Stimulated activated CD8-positive, alpha-beta memory T cell treated with anti-CD3 and anti-CD28 coated beads, Interleukin-4, amount 100 ng/mL, for 48 hours (primary cell): ENCODE measurements at regions not wholly inside any gene's neighbourhood (a gene's known extent, or its start where the extent isn't known, plus 50 kb on each side); places are given as distances from the start of the nearest gene placed in this dataset.

Experiments
- DNase-seq: peaks from one replicate; pipeline ENCODE4 v3.0.0-alpha.2; 2020

DNA sequence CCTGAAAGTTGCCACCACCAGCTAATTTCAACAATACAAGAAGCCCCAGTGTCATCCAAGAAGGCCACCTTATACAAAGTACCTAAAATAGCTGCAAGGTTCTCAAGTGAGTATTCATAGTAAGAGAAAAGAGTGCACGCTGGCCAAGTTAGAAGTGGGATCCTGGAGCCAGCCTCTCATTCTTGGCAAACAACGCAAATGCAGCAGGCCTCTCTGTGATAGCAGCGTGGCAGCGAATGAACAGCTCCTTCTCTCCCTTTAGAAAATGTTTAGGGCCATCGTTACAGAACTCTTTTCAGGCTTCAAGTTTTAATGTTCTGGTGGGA is 78.0 kb upstream of the IFNG-AS1 start:
- no peak for DNase-seq

GRCh38 chr12:67911789-67912188 is 77.5 kb upstream of the IFNG-AS1 start:
- DNase-seq = no peak

DNA sequence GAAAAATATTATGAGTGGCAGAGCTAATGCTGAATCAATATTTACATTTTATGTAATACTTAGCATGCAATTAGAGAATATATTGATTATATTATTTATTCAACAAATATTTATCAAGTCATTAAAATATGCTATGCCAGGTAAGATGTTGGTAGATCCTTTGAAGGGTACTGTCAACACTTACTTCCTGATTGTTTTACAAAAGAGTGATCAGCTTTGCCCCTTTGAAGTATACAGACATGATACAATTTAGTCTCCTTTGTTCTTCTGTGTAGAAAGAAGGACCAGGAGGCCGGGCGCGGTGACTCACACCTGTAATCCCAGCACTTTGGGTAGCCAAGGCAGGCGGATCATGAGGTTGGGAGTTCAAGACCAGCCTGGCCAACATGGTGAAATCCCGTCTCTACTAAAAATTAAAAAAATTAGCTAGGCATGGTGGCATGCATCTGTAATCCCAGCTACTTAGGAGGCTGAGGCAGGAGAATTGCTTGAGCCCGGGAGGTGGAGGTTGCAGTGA is 73.9 kb upstream of the IFNG-AS1 start:
- DNase-seq = no peak

GRCh38 chr12:67916266-67916970 is 72.8 kb upstream of the IFNG-AS1 start:
- no peak for DNase-seq

DNA sequence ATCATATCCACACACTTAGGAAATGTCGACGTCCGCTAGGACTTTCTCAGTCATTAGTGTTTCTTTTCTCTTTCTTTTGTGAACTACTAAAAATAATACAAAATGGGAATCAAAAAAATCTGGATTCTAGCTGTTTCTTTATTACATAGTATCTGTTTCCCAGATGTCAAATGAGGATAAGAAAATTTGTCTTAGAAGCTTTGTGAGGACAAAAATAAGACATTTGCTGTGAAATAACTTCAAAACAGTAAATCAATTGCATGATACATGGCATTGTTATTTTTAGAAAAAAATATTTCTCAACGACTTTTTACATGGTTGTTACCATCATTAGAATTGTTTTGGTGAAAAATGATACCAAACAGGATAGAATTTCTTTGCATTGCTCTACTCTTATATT is 71.4 kb upstream of the IFNG-AS1 start:
- DNase-seq = no peak

DNA sequence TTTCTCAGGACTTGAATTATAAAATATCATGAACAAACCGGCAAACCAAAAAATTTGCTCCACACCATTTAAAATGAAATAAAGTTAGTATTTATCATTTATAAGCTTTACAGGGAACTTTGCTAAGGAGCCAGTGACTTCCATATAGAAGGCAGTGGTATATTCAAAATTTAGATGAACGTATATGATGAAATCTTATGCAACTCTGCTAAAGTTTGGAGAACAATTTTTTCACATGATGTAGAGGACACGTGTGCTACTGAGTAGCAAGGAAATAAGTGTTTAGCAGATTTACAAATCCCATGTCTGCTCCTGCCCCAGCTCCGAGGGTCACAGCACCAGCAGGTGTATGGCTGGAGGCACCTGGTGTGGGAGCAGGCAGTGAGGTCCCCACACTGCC is 70.8 kb upstream of the IFNG-AS1 start:
- DNase-seq = no peak

GRCh38 chr12:67919406-67919805 is 69.8 kb upstream of the IFNG-AS1 start:
- no peak for DNase-seq

DNA sequence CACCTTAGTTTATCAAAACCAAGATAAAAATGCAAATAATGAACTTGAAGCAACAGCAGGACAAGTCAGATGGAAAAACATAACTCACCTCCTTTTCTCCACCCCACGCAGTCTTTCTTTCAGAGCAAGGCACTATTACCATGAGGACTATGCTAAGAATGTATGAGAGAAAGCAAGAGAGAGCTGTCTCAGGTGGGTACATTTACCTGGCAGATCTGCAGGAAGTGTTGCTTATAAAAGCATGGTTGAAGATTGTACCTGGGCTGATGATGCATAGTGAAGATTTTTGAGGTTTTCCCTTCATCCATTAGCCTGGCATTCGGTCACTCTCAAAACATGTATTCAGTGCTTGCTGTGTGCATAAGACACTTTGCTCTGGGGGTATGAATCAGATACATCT is 68.8 kb upstream of the IFNG-AS1 start:
- DNase-seq = no peak

DNA sequence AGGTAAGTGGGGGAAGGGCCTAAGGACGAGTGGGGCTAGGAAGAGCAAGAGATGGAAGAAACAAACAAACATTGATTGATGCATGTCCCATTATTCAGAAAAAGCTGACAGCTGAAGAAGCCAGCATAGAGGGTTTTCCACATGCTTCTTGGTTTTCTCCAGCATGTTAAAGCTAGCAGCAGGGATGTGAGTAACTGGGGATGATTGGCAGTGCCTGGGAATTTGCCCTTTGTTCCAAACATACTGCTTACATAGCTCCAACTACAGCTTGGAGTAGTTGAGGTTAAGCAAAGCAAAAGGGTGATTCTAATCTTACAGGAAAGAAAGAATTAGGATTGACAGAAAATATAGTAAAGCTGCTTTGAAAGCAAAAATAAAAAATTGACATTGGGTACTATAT is 68.0 kb upstream of the IFNG-AS1 start:
- DNase-seq = no peak

DNA sequence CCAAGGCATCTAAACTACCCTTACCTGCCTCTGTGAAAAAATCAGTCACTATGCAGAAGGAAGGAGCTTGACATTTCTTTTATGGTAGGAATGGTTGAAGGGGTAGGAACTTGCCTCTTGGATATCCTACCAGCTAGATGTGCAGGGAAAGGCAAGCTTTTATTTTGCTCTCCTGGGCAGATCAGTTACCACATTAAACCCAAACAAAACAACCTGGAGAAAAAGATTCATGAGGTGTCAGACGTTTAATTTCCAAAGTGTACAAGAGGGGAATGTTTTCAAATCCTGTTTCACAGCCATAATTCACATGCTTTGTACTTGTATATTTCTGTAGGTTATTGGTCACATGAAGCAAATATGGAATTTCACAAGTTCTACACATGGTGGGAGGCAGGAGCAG is 67.0 kb upstream of the IFNG-AS1 start:
- no peak for DNase-seq

GRCh38 chr12:67925077-67925476 is 64.2 kb upstream of the IFNG-AS1 start:
- DNase-seq = no peak

- DNase-seq = no peak
Measured at GRCh38 chr12:67925552-67925951, 63.7 kb upstream of the IFNG-AS1 start.

DNA sequence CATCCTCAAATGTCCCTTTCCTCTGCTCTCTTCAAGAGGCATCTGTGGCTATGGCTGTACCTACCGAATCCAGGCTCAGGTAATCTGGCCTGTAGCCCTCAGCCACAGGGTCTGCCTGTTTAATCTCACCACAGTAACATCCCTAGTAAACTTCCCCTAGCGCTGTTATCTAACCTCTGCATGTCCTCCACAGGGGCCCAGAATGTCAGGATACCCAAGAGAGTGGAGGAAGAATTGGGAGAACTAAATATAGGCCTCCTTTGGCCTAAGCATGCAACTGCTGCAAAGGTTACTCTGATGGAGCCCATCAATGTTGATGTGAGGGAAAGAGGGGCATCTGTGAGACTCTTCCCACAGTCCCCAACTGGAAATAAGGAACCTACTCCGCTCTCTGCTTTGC is 63.2 kb upstream of the IFNG-AS1 start:
- no peak for DNase-seq

- no peak for DNase-seq
Measured at GRCh38 chr12:67927324-67927723, 61.9 kb upstream of the IFNG-AS1 start.

DNA sequence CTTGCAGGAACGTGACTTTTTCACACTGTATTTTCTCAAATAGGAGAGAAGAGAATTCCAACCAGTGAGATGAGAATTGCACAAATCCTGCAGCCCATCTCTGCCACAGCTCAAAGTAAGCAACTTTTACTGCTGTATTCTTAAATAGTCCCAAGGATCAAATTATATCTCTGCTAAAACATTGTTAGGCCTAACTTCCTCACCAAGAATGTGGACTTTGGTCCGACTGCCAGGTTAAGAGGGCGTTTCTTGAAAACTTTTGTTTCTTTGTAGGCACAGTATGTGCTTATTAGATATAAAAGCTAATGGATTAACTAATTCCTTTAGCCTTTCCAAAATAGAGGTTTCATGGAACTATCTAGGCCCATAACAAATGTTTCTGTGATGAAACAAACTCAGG is 61.4 kb upstream of the IFNG-AS1 start:
- no peak for DNase-seq

DNA sequence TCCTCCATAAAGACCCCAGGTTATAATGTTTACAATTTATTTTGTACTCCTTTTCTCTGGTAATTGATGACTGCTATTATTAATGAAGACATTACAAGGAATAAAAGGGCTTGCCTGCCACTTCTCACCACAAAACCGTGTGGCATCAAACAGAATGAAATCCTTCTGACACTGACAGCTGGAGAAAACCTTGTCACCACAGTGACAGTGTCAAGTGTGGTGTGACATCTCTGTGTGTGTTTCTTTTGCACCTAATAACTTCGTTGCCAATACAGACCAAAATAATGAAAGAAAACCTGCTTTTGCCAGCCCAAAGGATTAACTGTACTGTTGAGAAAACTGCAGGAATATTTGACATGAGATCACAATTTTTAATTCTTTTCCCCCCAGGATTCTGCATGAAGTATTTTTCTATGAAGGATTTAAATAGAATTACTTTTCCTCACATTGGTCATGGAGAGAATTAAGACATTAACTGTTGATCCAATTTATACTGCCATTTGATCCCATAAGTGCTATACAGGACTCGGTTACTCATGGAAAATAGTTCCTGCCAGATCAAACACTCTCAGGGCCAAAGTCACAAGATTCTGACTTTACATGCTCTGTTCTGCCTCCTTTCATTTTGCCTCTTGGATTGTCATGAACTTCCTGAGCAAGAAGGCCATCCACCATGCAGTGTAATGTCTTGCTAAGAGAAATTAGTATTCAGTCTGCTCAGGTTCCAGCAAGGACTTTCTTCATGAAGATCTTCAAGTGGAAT is 60.4 kb upstream of the IFNG-AS1 start:
- DNase-seq = no peak

- DNase-seq = no peak
Measured at GRCh38 chr12:67929384-67929772, 59.9 kb upstream of the IFNG-AS1 start.

DNA sequence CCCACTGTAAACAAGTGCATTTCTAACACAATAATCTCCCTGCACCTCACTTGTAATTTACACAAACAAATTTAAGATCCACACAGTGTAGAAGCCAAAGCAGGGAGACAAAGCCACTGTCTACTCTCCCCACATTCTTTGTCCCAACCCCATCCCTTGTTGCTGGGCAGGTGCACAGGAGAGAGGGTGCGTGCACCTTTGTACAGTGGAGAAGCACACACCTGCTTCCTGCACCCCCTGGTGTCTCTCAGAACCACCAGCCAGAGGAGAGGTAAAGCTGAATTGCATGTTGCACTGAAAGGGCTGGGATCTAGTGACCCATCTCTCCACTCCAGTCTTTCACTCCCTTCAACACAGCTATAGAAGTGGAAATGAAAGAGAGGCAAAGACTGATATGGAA is 51.4 kb upstream of the IFNG-AS1 start:
- no peak for DNase-seq
